GM12874 (cell line): ENCODE measurements at regions not wholly inside any gene's neighbourhood (a gene's known extent, or its start where the extent isn't known, plus 50 kb on each side); places are given as distances from the start of the nearest gene placed in this dataset.

Experiments used
- TF ChIP-seq, protein P1 (sequence below): IDR thresholded peaks from 2 replicates; pipeline ENCODE4 v1.5.1; 2011; ENCODE audit warnings: low read depth, mild to moderate bottlenecking, control low read depth, low read length, moderate library complexity; ENCODE audit not compliant: insufficient read depth

DNA sequence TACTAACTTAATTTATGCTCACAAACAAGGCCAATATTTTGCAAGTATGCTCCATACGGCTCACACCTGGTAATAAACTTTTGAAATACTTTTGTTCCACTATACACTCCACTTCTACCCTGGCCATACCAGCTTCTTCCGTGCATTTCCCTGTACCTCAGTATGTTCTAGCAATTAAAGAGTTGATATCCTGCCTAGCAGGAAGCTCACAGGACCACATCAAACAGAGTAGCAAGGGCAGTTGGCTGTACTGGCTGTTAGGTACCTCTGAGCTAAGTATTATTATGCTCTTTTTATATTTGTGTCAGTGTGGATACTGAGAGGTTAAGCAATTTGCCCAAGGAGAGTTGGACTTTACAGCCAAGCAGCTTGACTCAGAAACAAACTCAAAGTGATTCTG, 257.7 kb downstream of the SLITRK6 start:
- TF ChIP-seq, protein P1, sequence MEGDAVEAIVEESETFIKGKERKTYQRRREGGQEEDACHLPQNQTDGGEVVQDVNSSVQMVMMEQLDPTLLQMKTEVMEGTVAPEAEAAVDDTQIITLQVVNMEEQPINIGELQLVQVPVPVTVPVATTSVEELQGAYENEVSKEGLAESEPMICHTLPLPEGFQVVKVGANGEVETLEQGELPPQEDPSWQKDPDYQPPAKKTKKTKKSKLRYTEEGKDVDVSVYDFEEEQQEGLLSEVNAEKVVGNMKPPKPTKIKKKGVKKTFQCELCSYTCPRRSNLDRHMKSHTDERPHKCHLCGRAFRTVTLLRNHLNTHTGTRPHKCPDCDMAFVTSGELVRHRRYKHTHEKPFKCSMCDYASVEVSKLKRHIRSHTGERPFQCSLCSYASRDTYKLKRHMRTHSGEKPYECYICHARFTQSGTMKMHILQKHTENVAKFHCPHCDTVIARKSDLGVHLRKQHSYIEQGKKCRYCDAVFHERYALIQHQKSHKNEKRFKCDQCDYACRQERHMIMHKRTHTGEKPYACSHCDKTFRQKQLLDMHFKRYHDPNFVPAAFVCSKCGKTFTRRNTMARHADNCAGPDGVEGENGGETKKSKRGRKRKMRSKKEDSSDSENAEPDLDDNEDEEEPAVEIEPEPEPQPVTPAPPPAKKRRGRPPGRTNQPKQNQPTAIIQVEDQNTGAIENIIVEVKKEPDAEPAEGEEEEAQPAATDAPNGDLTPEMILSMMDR: no peak

DNA sequence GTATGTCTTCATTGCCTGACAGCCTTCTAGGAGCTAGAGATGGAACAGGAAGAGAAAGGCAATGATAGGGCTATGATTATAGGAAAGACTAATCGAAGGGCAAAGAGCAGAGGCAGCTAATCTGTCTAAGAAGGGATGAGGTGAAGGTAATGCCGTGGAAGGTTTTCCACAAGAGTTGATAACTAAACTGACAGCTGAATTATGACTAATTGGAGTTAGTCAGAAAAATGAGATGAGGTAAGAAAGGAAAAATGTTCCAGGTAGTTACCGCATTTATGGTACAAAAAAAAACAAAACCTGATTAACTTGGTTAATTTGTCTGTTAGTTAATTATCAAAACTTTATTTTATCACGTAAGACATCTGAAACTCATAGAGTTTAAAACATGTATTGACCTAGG, 260.3 kb downstream of the SLITRK6 start:
- TF ChIP-seq, protein P1: no peak

DNA sequence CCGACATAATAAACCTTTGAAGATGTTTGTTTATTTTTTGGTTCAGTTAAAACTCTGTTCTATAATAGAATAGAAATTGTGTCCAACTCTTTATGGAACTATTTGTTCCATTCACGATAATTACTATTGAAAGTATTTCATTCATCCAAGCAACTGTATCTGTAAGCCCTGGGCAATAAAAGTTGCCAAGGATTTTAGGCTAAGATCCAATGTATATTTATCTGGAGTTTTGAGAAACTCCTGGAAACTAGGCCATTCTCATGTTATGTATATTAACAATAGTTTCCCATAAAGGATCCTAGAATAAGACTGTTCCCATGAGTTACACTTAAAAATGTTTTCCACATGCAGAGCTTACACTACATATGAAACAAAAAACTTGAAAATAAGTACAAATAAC, 261.6 kb downstream of the SLITRK6 start:
- TF ChIP-seq, protein P1: no peak

DNA sequence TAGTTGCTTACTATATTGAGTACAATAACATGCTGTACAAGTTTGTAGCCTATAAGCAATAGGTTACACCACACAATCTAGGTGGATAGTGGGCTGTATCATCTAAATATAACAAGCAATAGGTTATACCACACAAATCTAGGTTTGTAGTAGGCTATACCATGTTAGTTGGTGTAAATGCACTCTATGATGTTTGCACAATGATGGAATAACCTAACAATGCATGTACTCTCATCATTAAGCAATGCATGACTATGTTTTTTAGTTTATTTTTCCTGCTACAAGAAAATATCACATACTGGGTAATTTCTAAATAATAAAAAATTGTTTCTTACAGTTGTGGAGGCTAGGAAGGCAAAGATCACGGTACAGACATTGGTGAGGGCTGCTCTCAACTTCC, 262.5 kb downstream of the SLITRK6 start:
- TF ChIP-seq, protein P1: no peak

DNA sequence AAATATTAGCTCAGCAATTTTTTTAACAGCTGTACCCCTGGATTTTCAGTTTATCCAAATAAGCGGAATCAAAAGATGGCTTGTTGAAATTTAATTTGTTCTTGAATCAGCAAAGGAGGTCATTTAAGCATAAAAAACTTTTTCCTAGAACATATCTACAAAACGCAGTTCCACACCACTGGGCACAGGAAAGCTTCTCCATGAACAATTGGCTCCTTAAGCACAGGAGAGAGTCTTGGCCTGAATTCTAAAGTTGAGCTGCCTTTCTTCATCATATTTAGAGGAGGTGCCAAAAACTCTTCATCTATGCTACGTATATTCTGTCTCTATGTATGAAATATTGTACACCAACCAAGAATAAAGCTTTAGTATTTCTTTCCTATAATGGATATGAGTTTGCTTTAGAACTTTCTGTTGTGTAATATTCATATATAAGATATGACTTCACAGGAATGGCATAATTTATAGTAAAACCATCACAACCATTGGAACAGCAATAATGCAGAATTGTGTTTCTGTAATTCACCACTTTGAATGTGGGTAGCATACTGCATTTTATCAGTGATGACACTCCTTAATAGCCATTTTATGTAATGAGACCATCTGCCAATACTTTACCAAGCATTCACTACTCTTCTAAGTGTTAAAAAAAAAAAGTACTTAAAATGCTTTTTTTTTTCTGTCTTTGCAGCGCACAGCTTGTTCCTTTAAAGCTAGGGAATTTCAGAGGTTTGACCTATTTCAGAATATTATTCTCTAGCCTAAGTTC, 263.7 kb downstream of the SLITRK6 start:
- TF ChIP-seq, protein P1: no peak

DNA sequence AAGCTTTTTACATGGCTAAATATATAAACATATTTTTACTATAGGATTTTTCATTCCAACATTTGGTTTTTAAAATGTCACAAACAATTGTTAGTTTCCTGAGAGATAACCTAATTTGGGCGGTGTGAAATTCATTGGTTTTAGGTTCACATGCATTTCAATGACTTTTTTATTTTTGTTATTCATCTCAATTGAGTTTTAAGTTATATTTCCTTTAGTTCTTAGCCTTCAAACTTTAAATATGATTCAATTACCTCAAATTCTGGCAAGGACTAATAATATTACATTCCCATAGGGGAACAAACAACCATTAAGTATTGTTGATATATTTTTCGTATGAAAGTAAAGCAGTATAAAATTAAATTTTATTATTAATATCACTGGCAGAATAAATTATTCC, 265.3 kb downstream of the SLITRK6 start:
- TF ChIP-seq, protein P1: no peak

DNA sequence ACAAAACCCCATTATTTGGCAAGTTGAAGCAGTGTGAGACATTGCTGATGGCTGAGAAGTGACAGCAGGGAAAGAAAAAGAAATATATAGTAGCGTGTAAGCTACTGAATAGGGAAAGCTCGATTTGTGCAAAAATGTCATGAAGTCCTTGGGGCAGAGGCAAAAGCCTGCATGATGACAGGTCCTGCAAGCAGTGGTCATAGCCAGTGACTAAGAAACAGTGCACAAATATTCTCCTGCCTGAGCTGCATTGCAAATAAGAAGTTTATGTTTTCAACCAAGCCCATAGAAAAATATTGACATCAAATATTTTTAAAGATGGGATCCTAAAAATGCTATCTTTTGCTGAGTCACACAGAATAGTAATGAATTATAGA, 270.0 kb downstream of the SLITRK6 start:
- TF ChIP-seq, protein P1: no peak
